ENCODE measurements at regions not wholly inside any gene's neighbourhood (a gene's known extent, or its start where the extent isn't known, plus 50 kb on each side); places are given as distances from the start of the nearest gene placed in this dataset.

GRCh38 chr3:181541414-181541813 lies 170.3 kb upstream of the SOX2 start:
- TF ChIP-seq, protein P1, sequence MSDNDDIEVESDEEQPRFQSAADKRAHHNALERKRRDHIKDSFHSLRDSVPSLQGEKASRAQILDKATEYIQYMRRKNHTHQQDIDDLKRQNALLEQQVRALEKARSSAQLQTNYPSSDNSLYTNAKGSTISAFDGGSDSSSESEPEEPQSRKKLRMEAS (IDR thresholded peaks at IDR 0.05): no peak
- TF ChIP-seq YY1 (IDR thresholded peaks at IDR 0.05) (no peak), RAD21 (IDR thresholded peaks at IDR 0.05) (no peak), ATF3 (IDR thresholded peaks at IDR 0.05) (no peak), FOXA1 (IDR thresholded peaks at IDR 0.05) (no peak)
- TF ChIP-seq, protein P2, sequence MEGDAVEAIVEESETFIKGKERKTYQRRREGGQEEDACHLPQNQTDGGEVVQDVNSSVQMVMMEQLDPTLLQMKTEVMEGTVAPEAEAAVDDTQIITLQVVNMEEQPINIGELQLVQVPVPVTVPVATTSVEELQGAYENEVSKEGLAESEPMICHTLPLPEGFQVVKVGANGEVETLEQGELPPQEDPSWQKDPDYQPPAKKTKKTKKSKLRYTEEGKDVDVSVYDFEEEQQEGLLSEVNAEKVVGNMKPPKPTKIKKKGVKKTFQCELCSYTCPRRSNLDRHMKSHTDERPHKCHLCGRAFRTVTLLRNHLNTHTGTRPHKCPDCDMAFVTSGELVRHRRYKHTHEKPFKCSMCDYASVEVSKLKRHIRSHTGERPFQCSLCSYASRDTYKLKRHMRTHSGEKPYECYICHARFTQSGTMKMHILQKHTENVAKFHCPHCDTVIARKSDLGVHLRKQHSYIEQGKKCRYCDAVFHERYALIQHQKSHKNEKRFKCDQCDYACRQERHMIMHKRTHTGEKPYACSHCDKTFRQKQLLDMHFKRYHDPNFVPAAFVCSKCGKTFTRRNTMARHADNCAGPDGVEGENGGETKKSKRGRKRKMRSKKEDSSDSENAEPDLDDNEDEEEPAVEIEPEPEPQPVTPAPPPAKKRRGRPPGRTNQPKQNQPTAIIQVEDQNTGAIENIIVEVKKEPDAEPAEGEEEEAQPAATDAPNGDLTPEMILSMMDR (IDR thresholded peaks at IDR 0.05; ENCODE audit: low read depth, low read length, missing input control): no peak
- TF ChIP-seq, protein P3, sequence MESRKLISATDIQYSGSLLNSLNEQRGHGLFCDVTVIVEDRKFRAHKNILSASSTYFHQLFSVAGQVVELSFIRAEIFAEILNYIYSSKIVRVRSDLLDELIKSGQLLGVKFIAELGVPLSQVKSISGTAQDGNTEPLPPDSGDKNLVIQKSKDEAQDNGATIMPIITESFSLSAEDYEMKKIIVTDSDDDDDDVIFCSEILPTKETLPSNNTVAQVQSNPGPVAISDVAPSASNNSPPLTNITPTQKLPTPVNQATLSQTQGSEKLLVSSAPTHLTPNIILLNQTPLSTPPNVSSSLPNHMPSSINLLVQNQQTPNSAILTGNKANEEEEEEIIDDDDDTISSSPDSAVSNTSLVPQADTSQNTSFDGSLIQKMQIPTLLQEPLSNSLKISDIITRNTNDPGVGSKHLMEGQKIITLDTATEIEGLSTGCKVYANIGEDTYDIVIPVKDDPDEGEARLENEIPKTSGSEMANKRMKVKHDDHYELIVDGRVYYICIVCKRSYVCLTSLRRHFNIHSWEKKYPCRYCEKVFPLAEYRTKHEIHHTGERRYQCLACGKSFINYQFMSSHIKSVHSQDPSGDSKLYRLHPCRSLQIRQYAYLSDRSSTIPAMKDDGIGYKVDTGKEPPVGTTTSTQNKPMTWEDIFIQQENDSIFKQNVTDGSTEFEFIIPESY (IDR thresholded peaks at IDR 0.05): no peak
